Progenitor cell of endocrine pancreas (in vitro differentiated cells): ENCODE measurements at regions not wholly inside any gene's neighbourhood (a gene's known extent, or its start where the extent isn't known, plus 50 kb on each side); places are given as distances from the start of the nearest gene placed in this dataset.

ENCODE experiments used
- DNase-seq: peaks from one replicate; pipeline ENCODE4 v3.0.0; 2021; ENCODE audit warnings: low spot score; ENCODE audit not compliant: unreplicated experiment
- H3K27ac Mint-ChIP-seq: 2 replicates; pipeline ENCODE4 v1.8.0; 2021; ENCODE audit warnings: mild to moderate bottlenecking, moderate library complexity, mixed read lengths
- H3K27me3 Mint-ChIP-seq: 2 replicates; pipeline ENCODE4 v1.8.0; 2021; ENCODE audit warnings: mixed read lengths
- H3K36me3 Mint-ChIP-seq: 2 replicates; pipeline ENCODE4 v1.8.0; 2022; ENCODE audit warnings: mixed read lengths; ENCODE audit not compliant: insufficient read depth
- H3K4me1 Mint-ChIP-seq: 2 replicates; pipeline ENCODE4 v1.8.0; 2021; ENCODE audit warnings: low read depth, mixed read lengths
- H3K4me3 Mint-ChIP-seq: 2 replicates; pipeline ENCODE4 v1.8.0; 2021; ENCODE audit warnings: low read depth, mild to moderate bottlenecking, moderate library complexity, mixed read lengths
- H3K9me3 Mint-ChIP-seq: 2 replicates; pipeline ENCODE4 v1.8.0; 2021; ENCODE audit warnings: low read depth, mixed read lengths
- TF ChIP-seq, protein P1 (sequence below): fragments of 200-600 bp; sonication (generic); IDR thresholded peaks from one replicate; pipeline ENCODE4 v1.5.0; 2021; ENCODE audit warnings: antibody characterized with exemption, mild to moderate bottlenecking; ENCODE audit not compliant: unreplicated experiment

DNA sequence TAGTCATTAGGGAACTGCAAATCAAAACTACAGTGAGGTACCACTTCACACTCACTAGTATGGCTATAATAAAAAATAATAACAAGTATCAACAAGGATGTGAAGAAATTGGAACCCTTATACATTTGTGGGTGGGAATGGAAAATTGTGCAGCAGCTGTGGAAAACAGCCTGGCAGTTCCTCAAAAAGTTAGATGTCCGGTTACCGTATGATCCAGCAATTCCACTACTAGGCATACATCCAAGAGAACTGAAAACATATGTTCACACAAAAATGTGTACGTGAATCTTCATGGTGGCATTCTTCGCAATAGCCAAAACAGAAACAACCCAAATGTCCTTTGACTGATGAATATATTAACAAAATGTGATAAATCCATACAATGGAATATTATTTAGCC, 187.9 kb upstream of the LYSMD4 start:
- DNase-seq = no peak
- H3K36me3 Mint-ChIP-seq = no peaks in the 10 kb centered on the region
- no peak overlapping the region for H3K4me3 Mint-ChIP-seq
- no peaks in the 10 kb centered on the region for H3K9me3 Mint-ChIP-seq
- peaks cover 83% of the 10 kb centered on the region for H3K27me3 Mint-ChIP-seq
- TF ChIP-seq, protein P1, sequence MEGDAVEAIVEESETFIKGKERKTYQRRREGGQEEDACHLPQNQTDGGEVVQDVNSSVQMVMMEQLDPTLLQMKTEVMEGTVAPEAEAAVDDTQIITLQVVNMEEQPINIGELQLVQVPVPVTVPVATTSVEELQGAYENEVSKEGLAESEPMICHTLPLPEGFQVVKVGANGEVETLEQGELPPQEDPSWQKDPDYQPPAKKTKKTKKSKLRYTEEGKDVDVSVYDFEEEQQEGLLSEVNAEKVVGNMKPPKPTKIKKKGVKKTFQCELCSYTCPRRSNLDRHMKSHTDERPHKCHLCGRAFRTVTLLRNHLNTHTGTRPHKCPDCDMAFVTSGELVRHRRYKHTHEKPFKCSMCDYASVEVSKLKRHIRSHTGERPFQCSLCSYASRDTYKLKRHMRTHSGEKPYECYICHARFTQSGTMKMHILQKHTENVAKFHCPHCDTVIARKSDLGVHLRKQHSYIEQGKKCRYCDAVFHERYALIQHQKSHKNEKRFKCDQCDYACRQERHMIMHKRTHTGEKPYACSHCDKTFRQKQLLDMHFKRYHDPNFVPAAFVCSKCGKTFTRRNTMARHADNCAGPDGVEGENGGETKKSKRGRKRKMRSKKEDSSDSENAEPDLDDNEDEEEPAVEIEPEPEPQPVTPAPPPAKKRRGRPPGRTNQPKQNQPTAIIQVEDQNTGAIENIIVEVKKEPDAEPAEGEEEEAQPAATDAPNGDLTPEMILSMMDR = no peak
- no peak overlapping the region for H3K27ac Mint-ChIP-seq
- no peaks in the 10 kb centered on the region for H3K4me1 Mint-ChIP-seq

DNA sequence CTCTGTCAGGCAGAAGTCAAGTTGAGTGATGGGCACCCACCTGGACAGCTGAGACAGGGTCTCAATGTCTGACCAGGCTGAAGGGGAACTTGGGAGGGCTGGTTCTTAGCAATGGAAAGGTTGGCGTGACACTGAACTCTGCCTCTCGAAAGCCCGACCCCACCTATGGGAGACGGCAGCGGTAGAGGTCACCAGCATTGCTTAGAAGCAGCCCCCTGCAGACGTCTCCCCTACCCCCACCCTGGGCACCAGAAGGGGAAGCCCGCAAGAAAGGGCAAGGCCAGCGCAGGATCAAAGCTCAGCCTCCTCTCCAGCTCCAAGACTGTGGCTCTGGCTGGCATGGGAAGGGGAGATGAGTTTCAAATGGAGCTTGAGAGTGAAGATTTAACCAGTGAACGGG, 184.8 kb upstream of the LYSMD4 start:
- Mint-ChIP-seq H3K4me1 (no peaks in the 10 kb centered on the region), H3K9me3 (no peaks in the 10 kb centered on the region), H3K27ac (no peak overlapping the region), H3K4me3 (no peak overlapping the region), H3K36me3 (no peaks in the 10 kb centered on the region), H3K27me3 (peaks cover 53% of the 10 kb centered on the region)
- no peak for DNase-seq
- TF ChIP-seq, protein P1 = no peak

DNA sequence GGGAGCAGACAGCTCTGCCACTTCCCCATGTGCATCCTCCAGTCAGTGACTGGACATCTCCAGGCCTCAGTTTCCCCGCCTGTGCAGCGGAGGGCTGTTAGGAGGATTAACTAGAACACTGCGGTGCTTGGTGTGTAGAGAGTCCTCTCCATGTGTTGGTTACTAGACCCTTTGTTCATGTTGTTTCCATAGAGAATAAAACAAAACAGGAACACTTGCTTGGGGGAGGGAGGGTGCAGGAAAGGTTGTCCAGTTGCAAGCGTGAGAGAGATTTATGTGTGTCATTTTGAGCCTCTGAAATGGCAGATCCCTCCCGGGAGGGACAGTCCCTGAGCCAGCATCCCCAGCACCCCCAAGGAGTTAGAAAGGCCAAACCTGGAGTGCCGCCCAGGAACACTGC, 184.0 kb upstream of the LYSMD4 start:
- no peak overlapping the region for H3K4me3 Mint-ChIP-seq
- H3K27me3 Mint-ChIP-seq = peaks cover 47% of the 10 kb centered on the region
- H3K27ac Mint-ChIP-seq = no peak overlapping the region

DNA sequence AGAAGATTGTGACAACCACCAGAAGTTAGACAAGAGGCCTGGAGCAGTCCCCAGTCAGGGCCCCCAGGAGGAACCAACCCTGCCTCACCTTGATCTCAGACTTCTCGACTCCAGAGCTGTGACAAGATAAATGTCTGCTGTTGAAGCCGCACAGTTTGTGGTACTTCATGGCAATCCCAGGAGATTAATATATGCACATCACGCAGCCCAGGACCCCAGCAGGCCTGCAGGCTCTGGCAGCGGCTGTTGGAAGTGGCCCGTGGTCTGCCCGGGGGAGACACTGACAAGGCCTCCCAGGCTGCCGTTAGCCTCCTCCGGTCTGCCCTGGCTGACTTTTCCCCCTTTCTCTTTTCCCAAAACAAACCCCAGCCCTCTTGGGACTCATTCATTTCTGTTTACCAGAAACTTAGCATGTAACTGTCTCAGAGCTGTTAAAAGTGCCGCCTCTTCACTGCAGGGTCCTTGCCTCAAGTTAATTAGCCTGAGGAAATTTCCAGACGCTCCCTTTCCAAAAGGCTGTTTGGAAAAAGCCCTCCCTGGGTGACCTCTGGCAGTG, 183.5 kb upstream of the LYSMD4 start:
- Mint-ChIP-seq H3K36me3 (no peaks in the 10 kb centered on the region), H3K4me1 (no peaks in the 10 kb centered on the region), H3K9me3 (no peaks in the 10 kb centered on the region), H3K4me3 (no peak overlapping the region), H3K27ac (no peak overlapping the region), H3K27me3 (peaks cover 42% of the 10 kb centered on the region)
- no peak for DNase-seq
- TF ChIP-seq, protein P1 = no peak

More for the DNA sequence above, 184.0 kb upstream of the LYSMD4 start:
- Mint-ChIP-seq H3K9me3 (no peaks in the 10 kb centered on the region), H3K4me1 (no peaks in the 10 kb centered on the region), H3K36me3 (no peaks in the 10 kb centered on the region)
- no peak for DNase-seq
- TF ChIP-seq, protein P1 = no peak

DNA sequence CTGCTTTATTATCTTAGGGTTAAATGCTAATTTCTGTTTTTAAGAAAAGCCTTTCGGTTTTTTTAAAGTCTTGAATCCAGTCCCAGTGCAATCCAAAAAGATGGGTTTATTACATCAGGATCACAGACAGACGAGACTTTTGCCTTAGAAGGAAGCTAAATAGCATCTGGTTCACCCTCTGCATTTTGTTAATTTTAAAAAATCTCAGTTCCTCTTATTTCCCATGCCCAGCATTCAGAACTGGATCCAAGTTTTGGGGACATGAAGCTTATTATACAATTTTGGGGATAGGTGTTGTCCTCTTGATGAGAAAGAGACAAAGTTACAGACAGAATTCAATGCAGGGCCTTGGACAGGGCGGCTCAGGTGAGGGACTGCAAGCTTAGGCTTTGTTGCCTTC, 181.5 kb upstream of the LYSMD4 start:
- no peak overlapping the region for H3K27ac Mint-ChIP-seq
- DNase-seq = no peak
- no peaks in the 10 kb centered on the region for H3K4me1 Mint-ChIP-seq
- H3K36me3 Mint-ChIP-seq = no peaks in the 10 kb centered on the region
- H3K27me3 Mint-ChIP-seq = peaks cover 31% of the 10 kb centered on the region
- H3K4me3 Mint-ChIP-seq = no peak overlapping the region
- no peaks in the 10 kb centered on the region for H3K9me3 Mint-ChIP-seq
- TF ChIP-seq, protein P1 = no peak
